ENCODE measurements at regions not wholly inside any gene's neighbourhood (a gene's known extent, or its start where the extent isn't known, plus 50 kb on each side); places are given as distances from the start of the nearest gene placed in this dataset.

GRCh38 chr16:54779549-54779948 lies 151.1 kb upstream of the IRX5 start:
- Histone ChIP-seq H3K27me3 (no peaks in the 10 kb centered on the region), H3K9me3 (no peaks in the 10 kb centered on the region), H3K4me1 (no peaks in the 10 kb centered on the region), H3K27ac (replicated peaks in 1 of 4) (no peak overlapping the region), H3K4me3 (no peak overlapping the region), H3K36me3 (no peaks in the 10 kb centered on the region)
- no peak for TF ChIP-seq EP300 (IDR thresholded peaks at IDR 0.05)
- no peak for TF ChIP-seq POLR2AphosphoS5 (IDR thresholded peaks at IDR 0.05)
- TF ChIP-seq POLR2A (IDR thresholded peaks at IDR 0.05; ENCODE audit: low read depth), result no peak
- TF ChIP-seq, protein P1, sequence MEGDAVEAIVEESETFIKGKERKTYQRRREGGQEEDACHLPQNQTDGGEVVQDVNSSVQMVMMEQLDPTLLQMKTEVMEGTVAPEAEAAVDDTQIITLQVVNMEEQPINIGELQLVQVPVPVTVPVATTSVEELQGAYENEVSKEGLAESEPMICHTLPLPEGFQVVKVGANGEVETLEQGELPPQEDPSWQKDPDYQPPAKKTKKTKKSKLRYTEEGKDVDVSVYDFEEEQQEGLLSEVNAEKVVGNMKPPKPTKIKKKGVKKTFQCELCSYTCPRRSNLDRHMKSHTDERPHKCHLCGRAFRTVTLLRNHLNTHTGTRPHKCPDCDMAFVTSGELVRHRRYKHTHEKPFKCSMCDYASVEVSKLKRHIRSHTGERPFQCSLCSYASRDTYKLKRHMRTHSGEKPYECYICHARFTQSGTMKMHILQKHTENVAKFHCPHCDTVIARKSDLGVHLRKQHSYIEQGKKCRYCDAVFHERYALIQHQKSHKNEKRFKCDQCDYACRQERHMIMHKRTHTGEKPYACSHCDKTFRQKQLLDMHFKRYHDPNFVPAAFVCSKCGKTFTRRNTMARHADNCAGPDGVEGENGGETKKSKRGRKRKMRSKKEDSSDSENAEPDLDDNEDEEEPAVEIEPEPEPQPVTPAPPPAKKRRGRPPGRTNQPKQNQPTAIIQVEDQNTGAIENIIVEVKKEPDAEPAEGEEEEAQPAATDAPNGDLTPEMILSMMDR (IDR thresholded peaks at IDR 0.05), result no peak
- no peak for DNase-seq (ENCODE audit: extremely low spot score)
- intact Hi-C loops (cut with DNase I), result no loop called here

- Histone ChIP-seq H3K36me3 (no peaks in the 10 kb centered on the region), H3K27me3 (no peaks in the 10 kb centered on the region), H3K4me3 (no peak overlapping the region), H3K4me1 (no peaks in the 10 kb centered on the region), H3K27ac (replicated peaks in 1 of 4) (no peak overlapping the region), H3K9me3 (peaks cover 0 to 10% (median 0%) of the 10 kb centered on the region in 4 donors)
- intact Hi-C loops (cut with DNase I), result no loop called here
- TF ChIP-seq POLR2A (IDR thresholded peaks at IDR 0.05; ENCODE audit: low read depth), result no peak
- TF ChIP-seq, protein P1 (IDR thresholded peaks at IDR 0.05), result no peak
- no peak for TF ChIP-seq EP300 (IDR thresholded peaks at IDR 0.05)
- TF ChIP-seq POLR2AphosphoS5 (IDR thresholded peaks at IDR 0.05), result no peak
- no peak for DNase-seq (ENCODE audit: extremely low spot score)
- 59% methylated on average over 3 of the region's 3 CpGs for WGBS
These were observed 155.9 kb upstream of the IRX5 start for GRCh38 chr16:54774768-54775167.

- TF ChIP-seq, protein P1 (IDR thresholded peaks at IDR 0.05), result no peak
- no peak for TF ChIP-seq POLR2AphosphoS5 (IDR thresholded peaks at IDR 0.05)
- no peak for TF ChIP-seq POLR2A (IDR thresholded peaks at IDR 0.05; ENCODE audit: low read depth)
- 90% methylated on average over 4 of the region's 4 CpGs for WGBS
These were observed 158.3 kb upstream of the IRX5 start for GRCh38 chr16:54772400-54772799.

GRCh38 chr16:54766355-54766754 lies 164.3 kb upstream of the IRX5 start:
- Histone ChIP-seq H3K27me3 (peaks cover 0 to 3% (median 0%) of the 10 kb centered on the region in 4 donors), H3K9me3 (peaks cover 0 to 9% (median 4%) of the 10 kb centered on the region in 4 donors), H3K4me3 (no peak overlapping the region), H3K36me3 (no peaks in the 10 kb centered on the region), H3K4me1 (no peaks in the 10 kb centered on the region), H3K27ac (replicated peaks in 1 of 4) (no peak overlapping the region)
- 74% methylated on average over 3 of the region's 3 CpGs for WGBS
- no peak for TF ChIP-seq POLR2AphosphoS5 (IDR thresholded peaks at IDR 0.05)
- no peak for TF ChIP-seq POLR2A (IDR thresholded peaks at IDR 0.05; ENCODE audit: low read depth)
- TF ChIP-seq EP300 (IDR thresholded peaks at IDR 0.05), result no peak
- TF ChIP-seq, protein P1 (IDR thresholded peaks at IDR 0.05), result no peak
- peak; percentile 81 for DNase-seq (ENCODE audit: extremely low spot score)
- intact Hi-C loops (cut with DNase I), result no loop called here

More at GRCh38 chr16:54772400-54772799, 158.3 kb upstream of the IRX5 start:
- H3K27ac ChIP-seq (replicated peaks in 1 of 4), result no peak overlapping the region
- H3K27me3 ChIP-seq, result no peaks in the 10 kb centered on the region
- H3K36me3 ChIP-seq, result no peaks in the 10 kb centered on the region
- intact Hi-C loops (cut with DNase I), result no loop called here
- H3K9me3 ChIP-seq, result peaks cover 0 to 10% (median 0%) of the 10 kb centered on the region in 4 donors
- peak; percentile 62 for DNase-seq (ENCODE audit: extremely low spot score)
- H3K4me1 ChIP-seq, result no peaks in the 10 kb centered on the region
- H3K4me3 ChIP-seq, result no peak overlapping the region

- Histone ChIP-seq H3K27ac (replicated peaks in 1 of 4) (no peak overlapping the region), H3K36me3 (no peaks in the 10 kb centered on the region), H3K4me1 (no peaks in the 10 kb centered on the region), H3K4me3 (no peak overlapping the region), H3K27me3 (peaks cover 0 to 9% (median 0%) of the 10 kb centered on the region in 4 donors), H3K9me3 (no peaks in the 10 kb centered on the region)
- DNase-seq (ENCODE audit: extremely low spot score), result peak; percentile 66
- no peak for TF ChIP-seq POLR2A (IDR thresholded peaks at IDR 0.05; ENCODE audit: low read depth)
- TF ChIP-seq POLR2AphosphoS5 (IDR thresholded peaks at IDR 0.05), result no peak
- TF ChIP-seq, protein P1 (IDR thresholded peaks at IDR 0.05), result no peak
- TF ChIP-seq EP300 (IDR thresholded peaks at IDR 0.05), result no peak
- WGBS, result 84% methylated on average over 7 of the region's 7 CpGs
- intact Hi-C loops (cut with DNase I), result no loop called here
These were observed 180.4 kb upstream of the IRX5 start for GRCh38 chr16:54750249-54750648.
